Peyer's patch (tissue), 4 donors: ENCODE measurements at regions not wholly inside any gene's neighbourhood (a gene's known extent, or its start where the extent isn't known, plus 50 kb on each side); places are given as distances from the start of the nearest gene placed in this dataset.

Experiments
- POLR2A ChIP-seq, 2 donors: fragments of 450-650 bp; IDR thresholded peaks; one replicate each; pipeline ENCODE4 v1.5.1; 2017; ENCODE audit warnings: antibody characterized with exemption in 2 of 2, mild to moderate bottlenecking in 2 of 2, moderate library complexity in 2 of 2
- TF ChIP-seq, protein P1 (sequence below), 6 experiments: fragments of 450-650 bp in 4 of 6; fragments of 200-600 bp in 2 of 6; sonication (generic) in 1 of 6; IDR thresholded peaks; one replicate each; pipeline ENCODE4 v1.5.1; 2017 to 2019; ENCODE audit warnings: antibody characterized with exemption in 6 of 6, mild to moderate bottlenecking in 3 of 6, moderate library complexity in 1 of 6

DNA sequence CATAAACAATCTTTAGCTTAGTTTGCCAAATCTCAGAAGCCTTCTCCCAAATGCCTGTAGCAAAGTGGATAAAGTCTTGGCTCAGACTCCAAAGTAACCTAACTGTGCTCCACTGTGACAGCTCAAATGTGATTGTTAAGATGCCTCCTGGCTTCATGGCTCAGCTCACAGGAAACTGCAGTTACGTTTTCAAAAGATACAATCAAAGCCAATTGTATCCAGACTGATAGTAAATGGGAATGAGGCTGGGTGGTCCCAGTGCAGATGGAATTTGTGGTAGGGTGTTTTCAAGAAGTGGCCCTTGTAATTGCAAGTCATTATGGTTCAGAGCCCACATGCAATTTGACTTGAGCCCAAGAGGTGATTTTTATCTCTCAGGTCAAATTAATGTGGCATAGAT, 151.2 kb upstream of the TAB2 start:
- TF ChIP-seq, protein P1, sequence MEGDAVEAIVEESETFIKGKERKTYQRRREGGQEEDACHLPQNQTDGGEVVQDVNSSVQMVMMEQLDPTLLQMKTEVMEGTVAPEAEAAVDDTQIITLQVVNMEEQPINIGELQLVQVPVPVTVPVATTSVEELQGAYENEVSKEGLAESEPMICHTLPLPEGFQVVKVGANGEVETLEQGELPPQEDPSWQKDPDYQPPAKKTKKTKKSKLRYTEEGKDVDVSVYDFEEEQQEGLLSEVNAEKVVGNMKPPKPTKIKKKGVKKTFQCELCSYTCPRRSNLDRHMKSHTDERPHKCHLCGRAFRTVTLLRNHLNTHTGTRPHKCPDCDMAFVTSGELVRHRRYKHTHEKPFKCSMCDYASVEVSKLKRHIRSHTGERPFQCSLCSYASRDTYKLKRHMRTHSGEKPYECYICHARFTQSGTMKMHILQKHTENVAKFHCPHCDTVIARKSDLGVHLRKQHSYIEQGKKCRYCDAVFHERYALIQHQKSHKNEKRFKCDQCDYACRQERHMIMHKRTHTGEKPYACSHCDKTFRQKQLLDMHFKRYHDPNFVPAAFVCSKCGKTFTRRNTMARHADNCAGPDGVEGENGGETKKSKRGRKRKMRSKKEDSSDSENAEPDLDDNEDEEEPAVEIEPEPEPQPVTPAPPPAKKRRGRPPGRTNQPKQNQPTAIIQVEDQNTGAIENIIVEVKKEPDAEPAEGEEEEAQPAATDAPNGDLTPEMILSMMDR (IDR thresholded peaks at IDR 0.05), result no peak
- TF ChIP-seq POLR2A (IDR thresholded peaks at IDR 0.05), result no peak
